ENCODE measurements at regions not wholly inside any gene's neighbourhood (a gene's known extent, or its start where the extent isn't known, plus 50 kb on each side); places are given as distances from the start of the nearest gene placed in this dataset.

DNA sequence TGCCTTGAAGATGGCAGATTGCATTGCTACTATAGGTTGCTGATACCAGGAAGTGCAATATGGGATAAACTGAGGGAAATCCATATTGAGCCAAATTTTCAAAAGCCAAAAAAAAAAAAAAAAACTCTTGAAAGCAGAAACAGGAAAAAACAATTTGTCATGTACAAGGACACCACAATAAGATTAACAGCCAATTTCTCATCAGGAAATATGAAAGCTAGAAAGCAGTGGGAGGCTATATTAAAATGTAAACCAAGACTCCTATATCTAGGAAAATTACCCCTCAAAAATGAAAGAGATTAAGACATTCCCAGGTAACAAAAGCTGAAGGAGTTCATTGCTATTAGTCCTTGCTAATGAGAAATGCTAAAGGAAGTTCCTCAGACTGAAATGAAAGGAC is 462.8 kb upstream of the DPH6 start:
- no peak for TF ChIP-seq EZH2 (IDR thresholded peaks at IDR 0.05; ENCODE audit: low read length, missing control alignments)
- TF ChIP-seq, protein P1, sequence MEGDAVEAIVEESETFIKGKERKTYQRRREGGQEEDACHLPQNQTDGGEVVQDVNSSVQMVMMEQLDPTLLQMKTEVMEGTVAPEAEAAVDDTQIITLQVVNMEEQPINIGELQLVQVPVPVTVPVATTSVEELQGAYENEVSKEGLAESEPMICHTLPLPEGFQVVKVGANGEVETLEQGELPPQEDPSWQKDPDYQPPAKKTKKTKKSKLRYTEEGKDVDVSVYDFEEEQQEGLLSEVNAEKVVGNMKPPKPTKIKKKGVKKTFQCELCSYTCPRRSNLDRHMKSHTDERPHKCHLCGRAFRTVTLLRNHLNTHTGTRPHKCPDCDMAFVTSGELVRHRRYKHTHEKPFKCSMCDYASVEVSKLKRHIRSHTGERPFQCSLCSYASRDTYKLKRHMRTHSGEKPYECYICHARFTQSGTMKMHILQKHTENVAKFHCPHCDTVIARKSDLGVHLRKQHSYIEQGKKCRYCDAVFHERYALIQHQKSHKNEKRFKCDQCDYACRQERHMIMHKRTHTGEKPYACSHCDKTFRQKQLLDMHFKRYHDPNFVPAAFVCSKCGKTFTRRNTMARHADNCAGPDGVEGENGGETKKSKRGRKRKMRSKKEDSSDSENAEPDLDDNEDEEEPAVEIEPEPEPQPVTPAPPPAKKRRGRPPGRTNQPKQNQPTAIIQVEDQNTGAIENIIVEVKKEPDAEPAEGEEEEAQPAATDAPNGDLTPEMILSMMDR (conservative IDR thresholded peaks at IDR 0.05 in 1 of 2, IDR thresholded peaks at IDR 0.05 in 1 of 2; ENCODE audit: low read depth in 1 of 2, low read length in 2 of 2) = no peak
